ENCODE measurements at regions not wholly inside any gene's neighbourhood (a gene's known extent, or its start where the extent isn't known, plus 50 kb on each side); places are given as distances from the start of the nearest gene placed in this dataset.

GRCh38 chr4:106676173-106676921, 307.8 kb upstream of the GIMD1 start:
- FAIRE-seq: no peak

- no peak for FAIRE-seq
Measured at GRCh38 chr4:106671716-106672115, 303.1 kb upstream of the GIMD1 start.

- no peak for FAIRE-seq
Measured at GRCh38 chr4:106670976-106671375, 302.4 kb upstream of the GIMD1 start.

- no peak for FAIRE-seq
Measured at GRCh38 chr4:106659371-106659770, 290.8 kb upstream of the GIMD1 start.

GRCh38 chr4:106652095-106652494, 283.5 kb upstream of the GIMD1 start:
- no peak for FAIRE-seq

- FAIRE-seq: no peak
Measured at GRCh38 chr4:106650701-106651100, 282.1 kb upstream of the GIMD1 start.

GRCh38 chr4:106647451-106647850, 278.9 kb upstream of the GIMD1 start:
- FAIRE-seq: no peak

- no peak for FAIRE-seq
Measured at GRCh38 chr4:106629268-106629625, 260.7 kb upstream of the GIMD1 start.

- FAIRE-seq: no peak
Measured at GRCh38 chr4:106628586-106629267, 260.1 kb upstream of the GIMD1 start.

- no peak for FAIRE-seq
Measured at GRCh38 chr4:106627051-106627450, 258.5 kb upstream of the GIMD1 start.

- FAIRE-seq: peak; percentile 51
Measured at GRCh38 chr4:106624671-106625070, 256.1 kb upstream of the GIMD1 start.

GRCh38 chr4:106618956-106619355, 250.4 kb upstream of the GIMD1 start:
- no peak for FAIRE-seq

GRCh38 chr4:106615961-106616360, 247.4 kb upstream of the GIMD1 start:
- no peak for FAIRE-seq

- FAIRE-seq: no peak
Measured at GRCh38 chr4:106615410-106615945, 246.9 kb upstream of the GIMD1 start.

GRCh38 chr4:106614441-106614840, 245.9 kb upstream of the GIMD1 start:
- FAIRE-seq: no peak

GRCh38 chr4:106609917-106610316, 241.3 kb upstream of the GIMD1 start:
- no peak for FAIRE-seq

- no peak for FAIRE-seq
Measured at GRCh38 chr4:106607558-106607957, 239.0 kb upstream of the GIMD1 start.

GRCh38 chr4:106604319-106605051, 235.9 kb upstream of the GIMD1 start:
- FAIRE-seq: no peak

GRCh38 chr4:106603471-106603870, 234.9 kb upstream of the GIMD1 start:
- FAIRE-seq: no peak

GRCh38 chr4:106602711-106603110, 234.1 kb upstream of the GIMD1 start:
- FAIRE-seq: peak; percentile 87

- FAIRE-seq: no peak
Measured at GRCh38 chr4:106601519-106601918, 232.9 kb upstream of the GIMD1 start.

- FAIRE-seq: no peak
Measured at GRCh38 chr4:106595906-106596305, 227.3 kb upstream of the GIMD1 start.

- FAIRE-seq: no peak
Measured at GRCh38 chr4:106594291-106594952, 225.8 kb upstream of the GIMD1 start.

Data from endometrium (tissue), 2 donors.